GM18505 (cell line): ENCODE measurements at regions not wholly inside any gene's neighbourhood (a gene's known extent, or its start where the extent isn't known, plus 50 kb on each side); places are given as distances from the start of the nearest gene placed in this dataset.

Source experiments
- ATAC-seq: cut with Tn5 transposase; IDR thresholded peaks from one replicate; pipeline ENCODE4 v1.9.1; 2021; ENCODE audit not compliant: unreplicated experiment
- POLR2A ChIP-seq: IDR thresholded peaks from 4 replicates; pipeline ENCODE4 v1.6.1; 2011; ENCODE audit warnings: borderline replicate concordance; ENCODE audit not compliant: insufficient read depth, insufficient read length; ENCODE audit errors: extremely low read depth

- no peak for TF ChIP-seq POLR2A
- no peak for ATAC-seq
Measured at GRCh38 chr21:27586986-27587385, 620.1 kb upstream of the ADAMTS5 start.

- no peak for ATAC-seq
- no peak for TF ChIP-seq POLR2A
Measured at GRCh38 chr21:27586326-27586725, 619.4 kb upstream of the ADAMTS5 start.

- TF ChIP-seq POLR2A: no peak
- ATAC-seq: no peak
Measured at GRCh38 chr21:27584256-27584655, 617.4 kb upstream of the ADAMTS5 start.

DNA sequence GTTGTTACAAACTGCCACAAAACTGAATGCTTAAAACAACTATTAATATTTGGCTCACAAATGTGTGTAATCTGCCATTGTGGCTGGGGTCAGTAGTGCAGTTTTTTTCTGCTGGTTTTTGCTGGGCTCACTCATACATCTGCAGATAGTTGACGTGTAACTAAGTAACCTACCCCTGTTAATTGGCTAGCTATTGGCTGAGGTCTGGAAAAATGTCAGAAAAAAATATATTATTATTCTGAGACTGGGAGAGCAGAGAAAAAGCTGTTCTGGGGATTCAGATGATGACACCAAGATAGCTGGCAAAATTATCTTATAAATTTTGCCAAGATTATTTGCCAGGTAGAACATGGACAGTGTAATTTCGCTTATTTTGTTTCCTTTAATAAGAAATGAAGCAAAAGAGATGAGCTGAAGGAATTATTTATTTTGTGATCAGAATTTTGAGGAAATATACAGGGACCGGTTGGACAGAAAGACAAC, 616.1 kb upstream of the ADAMTS5 start:
- no peak for ATAC-seq

GRCh38 chr21:27582246-27582947, 615.5 kb upstream of the ADAMTS5 start:
- no peak for ATAC-seq
- TF ChIP-seq POLR2A: no peak

More for the DNA sequence above, 616.1 kb upstream of the ADAMTS5 start:
- no peak for TF ChIP-seq POLR2A

DNA sequence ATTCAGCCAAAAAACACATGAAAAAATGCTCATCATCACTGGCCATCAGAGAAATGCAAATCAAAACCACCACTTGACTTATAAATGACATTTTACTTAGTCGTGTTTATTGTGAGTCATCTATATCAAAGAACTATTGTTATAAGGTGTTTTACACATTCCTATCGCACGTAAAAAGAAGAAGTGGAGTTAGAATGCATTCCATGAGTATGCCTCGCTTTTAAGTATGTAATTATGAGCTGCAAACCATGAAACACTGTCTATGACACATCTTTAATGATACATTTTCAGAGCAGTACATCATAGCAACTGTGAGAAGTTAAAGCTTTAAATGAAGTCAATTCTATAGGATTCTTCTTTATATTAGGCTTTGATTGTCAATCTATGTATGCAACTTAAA, 614.3 kb upstream of the ADAMTS5 start:
- ATAC-seq: no peak
- no peak for TF ChIP-seq POLR2A

- no peak for ATAC-seq
- TF ChIP-seq POLR2A: no peak
Measured at GRCh38 chr21:27580276-27580675, 613.4 kb upstream of the ADAMTS5 start.

GRCh38 chr21:27578741-27579265, 611.9 kb upstream of the ADAMTS5 start:
- no peak for TF ChIP-seq POLR2A
- ATAC-seq: no peak

DNA sequence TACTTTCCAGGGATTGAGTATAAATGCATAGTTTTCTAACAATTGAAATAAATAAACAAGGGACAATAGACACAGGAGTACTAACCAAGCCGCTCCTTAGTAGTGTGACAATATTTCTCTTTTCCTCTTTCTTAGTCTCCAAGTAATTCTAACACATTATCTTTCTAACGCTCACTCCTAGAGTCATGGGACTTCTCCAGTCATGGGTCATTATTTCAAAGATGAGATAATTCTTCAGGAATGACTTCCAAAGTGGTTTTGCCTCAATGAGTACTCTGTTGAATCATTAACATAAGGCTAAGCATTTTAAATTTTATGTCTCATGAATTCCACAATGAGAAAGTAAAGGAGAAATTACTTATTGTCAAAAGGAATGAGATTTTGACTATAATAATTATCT, 605.8 kb upstream of the ADAMTS5 start:
- ATAC-seq: no peak
- TF ChIP-seq POLR2A: no peak

DNA sequence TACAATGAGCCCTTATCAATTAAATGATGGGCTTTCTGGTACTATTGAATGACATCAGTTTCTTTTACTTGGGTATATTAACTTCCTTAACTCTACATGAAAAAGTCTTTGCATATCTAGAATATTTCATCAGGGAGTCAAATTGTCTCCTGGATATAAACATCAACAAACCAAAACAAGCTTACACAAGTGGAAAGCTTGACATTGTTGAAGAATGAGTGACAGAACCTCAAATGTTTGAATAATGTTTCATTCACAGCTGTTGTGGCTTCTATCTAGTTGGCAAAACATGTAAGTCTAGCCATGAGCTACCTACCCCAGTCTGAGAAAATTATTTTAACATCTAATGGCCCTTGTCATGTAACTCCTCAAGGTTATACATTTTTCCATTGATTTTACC, 604.8 kb upstream of the ADAMTS5 start:
- TF ChIP-seq POLR2A: no peak
- ATAC-seq: no peak

DNA sequence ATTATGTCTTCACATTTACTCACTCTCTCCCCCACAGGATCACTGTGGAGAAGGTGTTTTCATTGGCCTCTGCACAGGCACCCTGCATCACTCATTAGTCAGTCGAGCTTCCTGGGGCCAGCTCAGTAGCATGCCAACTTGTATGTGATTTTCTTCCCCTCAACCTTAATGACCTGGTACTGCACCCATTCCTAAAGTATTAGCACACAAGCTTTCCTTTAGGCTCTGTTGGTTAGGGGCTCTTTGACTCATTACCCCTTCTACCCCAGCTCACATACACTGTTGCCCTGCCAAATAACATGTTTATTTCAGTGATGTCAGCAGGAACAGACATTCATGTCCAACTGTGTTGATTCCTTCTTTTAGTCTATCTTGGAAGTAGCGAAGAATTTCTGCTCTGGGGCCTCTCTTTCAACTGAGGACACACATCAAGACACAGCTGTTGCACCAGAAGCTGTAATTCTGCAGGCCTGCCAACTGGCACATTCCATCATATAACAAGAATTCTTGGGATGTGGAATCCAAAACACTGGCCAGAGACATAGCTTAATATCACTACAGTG, 603.5 kb upstream of the ADAMTS5 start:
- TF ChIP-seq POLR2A: no peak
- no peak for ATAC-seq

DNA sequence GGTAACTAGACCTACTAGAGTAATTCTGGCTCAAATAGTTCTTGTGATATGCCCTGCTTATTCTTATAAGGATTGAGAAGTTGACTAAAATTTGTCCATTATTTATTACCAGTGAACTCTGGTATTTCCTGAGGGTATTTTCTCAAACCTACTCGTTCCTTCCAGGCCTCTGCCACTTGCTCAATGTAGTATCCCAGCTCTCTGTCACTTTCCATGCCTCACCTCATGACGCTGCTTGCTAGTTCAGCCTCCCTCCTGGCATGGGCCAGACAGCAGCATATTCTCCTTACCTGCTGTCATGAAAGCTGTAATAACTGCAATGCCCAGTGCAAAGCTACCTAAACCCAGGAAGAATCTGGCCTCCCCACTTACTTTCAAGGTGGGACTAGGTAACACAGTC, 602.9 kb upstream of the ADAMTS5 start:
- no peak for TF ChIP-seq POLR2A
- ATAC-seq: no peak

DNA sequence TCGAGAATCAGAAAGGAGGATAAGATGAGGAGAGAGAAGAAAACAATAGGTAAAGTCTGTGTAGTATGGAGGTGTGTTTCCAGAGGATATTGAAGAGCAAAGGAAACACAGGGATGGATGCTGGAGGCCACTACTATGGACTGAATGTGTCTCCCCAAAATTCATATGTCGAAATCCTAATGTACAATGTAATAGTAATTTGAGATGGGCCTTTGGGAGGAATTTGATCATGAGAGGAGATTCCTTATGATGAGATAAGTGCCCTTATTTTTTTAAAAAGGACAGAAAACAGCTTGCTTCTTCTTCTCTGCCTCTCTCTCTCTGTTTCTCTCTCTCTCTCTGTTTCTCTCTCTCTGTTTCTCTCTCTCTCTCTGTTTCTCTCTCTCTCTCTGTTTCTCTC, 602.2 kb upstream of the ADAMTS5 start:
- no peak for TF ChIP-seq POLR2A
- ATAC-seq: no peak

DNA sequence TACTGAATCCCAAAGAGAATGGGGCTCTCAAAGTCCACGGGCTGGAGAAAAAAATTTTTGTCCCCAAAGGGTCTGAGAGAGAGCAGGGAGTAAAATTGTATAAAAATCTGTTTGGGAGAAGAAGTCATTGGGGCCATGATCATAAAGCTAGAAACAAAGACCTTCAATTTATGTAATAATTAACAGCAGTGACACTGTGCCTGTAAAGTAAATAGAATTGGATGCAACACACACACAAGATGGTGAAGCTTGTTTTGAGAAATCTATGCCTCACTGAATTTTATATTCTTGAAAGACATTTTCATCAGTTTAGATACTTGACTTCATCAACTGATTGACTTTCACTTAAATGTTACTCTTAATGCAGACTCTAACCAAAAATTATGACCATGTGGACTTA, 600.5 kb upstream of the ADAMTS5 start:
- no peak for ATAC-seq
- TF ChIP-seq POLR2A: no peak

GRCh38 chr21:27566521-27566920, 599.6 kb upstream of the ADAMTS5 start:
- no peak for ATAC-seq
- no peak for TF ChIP-seq POLR2A

DNA sequence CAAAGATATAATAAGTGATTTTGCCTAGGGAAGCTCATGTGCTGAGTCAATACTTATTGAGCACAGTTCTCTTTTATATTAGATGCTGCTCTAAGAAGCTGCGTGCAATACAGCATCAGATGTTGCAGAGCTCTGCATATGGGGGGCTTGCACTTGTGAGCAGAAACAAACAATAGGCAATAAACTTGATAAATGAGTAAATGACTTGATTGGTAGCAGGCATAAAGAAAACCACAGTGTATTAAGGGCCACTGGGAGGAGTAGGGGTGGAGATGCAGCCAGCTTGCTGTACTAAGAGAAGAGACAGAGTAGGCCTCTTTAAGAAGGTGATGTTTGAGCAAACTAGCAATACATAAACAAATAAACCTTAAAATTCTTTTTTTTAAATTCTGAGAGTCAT, 598.5 kb upstream of the ADAMTS5 start:
- TF ChIP-seq POLR2A: no peak
- no peak for ATAC-seq
